ENCODE measurements at regions not wholly inside any gene's neighbourhood (a gene's known extent, or its start where the extent isn't known, plus 50 kb on each side); places are given as distances from the start of the nearest gene placed in this dataset.

DNA sequence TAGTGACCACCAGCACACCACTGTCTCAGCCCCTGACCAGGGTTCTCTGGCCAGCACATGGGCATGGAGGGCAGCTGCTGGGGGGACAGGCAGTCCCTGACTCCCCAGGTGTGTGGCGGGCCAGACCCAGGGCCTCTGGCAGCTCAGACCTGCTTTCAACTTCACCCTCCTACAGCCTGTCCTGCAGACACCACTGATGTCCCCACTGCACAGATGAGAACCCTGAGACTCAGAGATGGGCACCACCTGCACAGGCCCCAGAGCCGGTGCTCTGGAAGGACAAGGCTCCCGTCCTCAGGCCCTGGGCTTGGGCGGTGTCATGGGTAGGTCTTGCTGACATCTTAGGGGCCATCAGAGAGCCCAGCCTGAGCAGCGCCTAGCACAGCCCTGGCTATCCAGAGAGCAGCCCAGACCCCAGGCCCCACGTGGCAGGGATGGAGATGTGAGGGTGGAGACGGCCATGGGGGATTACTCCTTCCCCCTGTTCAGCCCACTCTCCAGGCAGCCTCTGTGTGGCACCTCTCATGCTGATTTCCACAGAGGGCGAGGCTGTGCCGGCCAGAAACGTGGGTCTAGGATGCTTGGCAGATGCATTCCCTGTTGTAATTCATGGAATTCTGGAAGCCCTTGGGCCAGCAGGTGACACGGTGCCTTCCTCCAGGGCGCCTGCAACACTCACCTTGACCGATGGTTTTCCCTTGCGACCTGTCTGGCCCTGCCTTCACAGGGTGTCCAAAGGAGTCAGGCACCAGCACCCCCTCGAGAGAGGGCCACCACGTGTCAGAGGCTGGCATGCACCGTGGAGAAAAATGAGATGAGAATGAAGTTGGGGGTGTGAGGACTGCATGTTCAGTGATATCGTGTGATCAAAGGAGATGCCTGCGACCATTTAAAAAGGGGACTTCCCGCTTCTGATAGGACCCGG is 61.2 kb upstream of the GLI2 start (continued):
- TF ChIP-seq POU5F1 (IDR thresholded peaks at IDR 0.05; ENCODE audit: low read depth, low read length) (no peak), CHD1 (IDR thresholded peaks at IDR 0.05; ENCODE audit: low read depth, low read length) (no peak), RFX5 (IDR thresholded peaks at IDR 0.05; ENCODE audit: borderline replicate concordance, low read depth, low read length) (no peak), SUZ12 (IDR thresholded peaks at IDR 0.05; ENCODE audit: low read length) (no peak), BCL11A (IDR thresholded peaks at IDR 0.05; ENCODE audit: low read depth in 2 of 2, low read length in 2 of 2) (no peak)
- TF ChIP-seq, protein P1, sequence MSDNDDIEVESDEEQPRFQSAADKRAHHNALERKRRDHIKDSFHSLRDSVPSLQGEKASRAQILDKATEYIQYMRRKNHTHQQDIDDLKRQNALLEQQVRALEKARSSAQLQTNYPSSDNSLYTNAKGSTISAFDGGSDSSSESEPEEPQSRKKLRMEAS (IDR thresholded peaks at IDR 0.05) = no peak
